Endothelial cell (in vitro differentiated cells): ENCODE measurements at regions not wholly inside any gene's neighbourhood (a gene's known extent, or its start where the extent isn't known, plus 50 kb on each side); places are given as distances from the start of the nearest gene placed in this dataset.

Source experiments
- DNase-seq: peaks from one replicate; pipeline ENCODE4 v3.0.0; 2021; ENCODE audit warnings: low spot score
- H3K27ac Mint-ChIP-seq: one replicate; pipeline ENCODE4 v1.8.0; 2021; ENCODE audit warnings: mixed read lengths, inconsistent platforms; ENCODE audit not compliant: unreplicated experiment
- H3K27me3 Mint-ChIP-seq: one replicate; pipeline ENCODE4 v1.8.0; 2021; ENCODE audit warnings: mild to moderate bottlenecking, moderate library complexity, mixed read lengths, inconsistent platforms; ENCODE audit not compliant: unreplicated experiment
- H3K36me3 Mint-ChIP-seq: one replicate; pipeline ENCODE4 v1.8.0; 2021; ENCODE audit warnings: mild to moderate bottlenecking, low read depth, mixed read lengths, inconsistent platforms; ENCODE audit not compliant: unreplicated experiment
- H3K4me1 Mint-ChIP-seq: one replicate; pipeline ENCODE4 v1.8.0; 2021; ENCODE audit warnings: mild to moderate bottlenecking, mixed read lengths, inconsistent platforms; ENCODE audit not compliant: unreplicated experiment
- H3K4me3 Mint-ChIP-seq: one replicate; pipeline ENCODE4 v1.8.0; 2021; ENCODE audit warnings: mild to moderate bottlenecking, mixed read lengths, inconsistent platforms; ENCODE audit not compliant: unreplicated experiment
- H3K9me3 Mint-ChIP-seq: one replicate; pipeline ENCODE4 v1.8.0; 2021; ENCODE audit warnings: mixed read lengths, inconsistent platforms; ENCODE audit not compliant: unreplicated experiment
- CTCF ChIP-seq: fragments of 200-600 bp; sonication (generic); IDR thresholded peaks from one replicate; pipeline ENCODE4 v1.5.0; 2021; ENCODE audit warnings: antibody characterized with exemption; ENCODE audit not compliant: unreplicated experiment

DNA sequence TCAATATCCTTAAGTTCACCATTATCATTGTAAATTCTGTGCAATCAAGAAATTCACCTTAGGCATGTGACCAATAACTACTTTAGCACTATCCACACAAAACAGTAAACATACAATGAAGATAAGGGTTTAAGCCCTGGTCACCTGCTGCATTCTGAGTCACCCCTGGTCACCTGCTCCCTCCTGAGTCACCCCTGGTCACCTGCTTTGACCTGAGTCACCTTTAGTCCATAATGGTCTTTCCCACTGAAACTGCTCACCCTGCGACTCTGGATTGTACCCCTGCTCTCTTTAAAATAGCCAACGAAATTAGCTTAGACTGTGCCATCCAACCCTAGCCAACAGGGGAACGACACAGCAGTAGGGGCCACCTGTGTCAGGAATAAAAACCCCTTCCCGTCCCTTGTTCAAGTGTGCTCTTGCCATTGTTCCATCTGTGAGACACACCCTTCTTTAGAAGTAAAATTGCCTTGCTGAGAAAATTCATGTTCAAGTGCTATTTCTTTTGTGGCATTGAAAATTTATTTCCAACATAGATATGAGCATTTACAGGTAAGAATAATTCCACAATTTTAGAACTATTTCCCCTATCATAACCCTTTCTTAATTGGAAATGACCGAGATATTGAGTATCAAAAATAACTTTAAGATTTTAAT is 902.8 kb downstream of the DSC3 start:
- no peak for TF ChIP-seq CTCF
- H3K9me3 Mint-ChIP-seq = peaks cover 8% of the 10 kb centered on the region
- H3K27ac Mint-ChIP-seq = no peak overlapping the region
- no peaks in the 10 kb centered on the region for H3K27me3 Mint-ChIP-seq
- H3K4me1 Mint-ChIP-seq = peaks cover 8% of the 10 kb centered on the region
- H3K4me3 Mint-ChIP-seq = no peak overlapping the region
- H3K36me3 Mint-ChIP-seq = no peaks in the 10 kb centered on the region
- DNase-seq = no peak

DNA sequence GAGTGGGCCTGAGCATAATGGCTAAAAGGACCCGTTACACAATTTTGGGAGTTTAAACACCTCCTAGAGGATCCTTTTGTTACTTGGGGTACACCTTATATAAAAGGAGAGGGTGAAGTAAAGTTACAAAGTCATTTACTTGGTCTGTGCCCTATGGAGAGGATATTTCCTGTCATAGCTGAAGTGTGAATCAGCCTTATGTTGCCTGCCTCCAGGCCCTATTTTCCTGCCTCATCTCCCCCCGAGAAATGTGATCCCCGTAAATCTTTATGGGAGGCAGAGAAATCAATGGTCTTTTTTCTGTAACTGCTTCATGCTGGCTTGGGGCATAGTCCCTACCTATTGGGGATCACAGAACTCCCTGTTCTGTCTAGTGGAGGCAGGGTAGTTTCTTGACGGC is 906.6 kb downstream of the DSC3 start:
- H3K9me3 Mint-ChIP-seq = peaks cover 8% of the 10 kb centered on the region
- H3K4me3 Mint-ChIP-seq = no peak overlapping the region
- no peaks in the 10 kb centered on the region for H3K36me3 Mint-ChIP-seq
- no peak overlapping the region for H3K27ac Mint-ChIP-seq
- no peak for DNase-seq
- H3K4me1 Mint-ChIP-seq = no peaks in the 10 kb centered on the region
- TF ChIP-seq CTCF = no peak
- H3K27me3 Mint-ChIP-seq = peaks cover 1% of the 10 kb centered on the region

DNA sequence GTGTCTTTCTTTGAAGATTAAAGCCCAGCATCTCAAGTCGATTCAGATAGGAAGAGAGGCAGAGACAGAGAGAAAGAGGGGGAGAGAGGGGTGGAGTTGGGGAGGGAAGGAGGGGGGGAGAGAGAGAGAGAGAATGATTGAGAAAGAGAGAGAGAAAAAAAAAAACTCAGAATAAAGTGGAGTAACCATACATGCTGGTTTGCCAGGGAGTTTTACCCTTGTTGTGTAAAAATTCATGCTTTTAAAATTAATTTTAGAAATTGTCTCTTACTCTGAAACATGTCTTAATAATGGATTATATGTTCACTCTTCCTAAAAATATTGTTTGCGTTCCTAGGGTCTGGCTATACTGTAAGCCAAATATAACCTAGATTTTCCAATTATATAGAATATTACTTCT is 908.5 kb downstream of the DSC3 start:
- no peak overlapping the region for H3K4me3 Mint-ChIP-seq
- no peak overlapping the region for H3K27ac Mint-ChIP-seq
- DNase-seq = no peak
- H3K4me1 Mint-ChIP-seq = no peaks in the 10 kb centered on the region
- TF ChIP-seq CTCF = no peak
- peaks cover 1% of the 10 kb centered on the region for H3K27me3 Mint-ChIP-seq
- H3K9me3 Mint-ChIP-seq = no peaks in the 10 kb centered on the region
- no peaks in the 10 kb centered on the region for H3K36me3 Mint-ChIP-seq

DNA sequence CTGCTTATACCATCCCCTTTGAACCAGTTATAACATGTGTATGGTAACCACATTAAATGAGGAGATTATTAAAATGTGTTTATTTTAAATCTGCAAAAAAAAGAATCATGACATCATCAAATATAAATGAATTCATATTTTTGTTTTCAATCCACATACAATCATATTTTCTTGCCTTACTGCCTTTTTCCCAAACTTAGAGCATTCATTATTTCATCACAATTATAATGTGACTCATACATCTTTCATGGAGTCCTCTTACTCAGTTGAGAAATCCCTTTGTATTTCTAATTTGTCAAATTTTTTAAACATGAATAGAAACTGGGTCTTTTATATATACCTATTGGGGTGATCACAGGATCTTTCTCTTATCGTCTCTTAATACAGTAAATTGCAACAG is 909.6 kb downstream of the DSC3 start:
- no peak overlapping the region for H3K4me3 Mint-ChIP-seq
- no peak for TF ChIP-seq CTCF
- no peaks in the 10 kb centered on the region for H3K9me3 Mint-ChIP-seq
- DNase-seq = no peak
- no peaks in the 10 kb centered on the region for H3K36me3 Mint-ChIP-seq
- no peak overlapping the region for H3K27ac Mint-ChIP-seq
- no peaks in the 10 kb centered on the region for H3K4me1 Mint-ChIP-seq
- H3K27me3 Mint-ChIP-seq = peaks cover 1% of the 10 kb centered on the region

DNA sequence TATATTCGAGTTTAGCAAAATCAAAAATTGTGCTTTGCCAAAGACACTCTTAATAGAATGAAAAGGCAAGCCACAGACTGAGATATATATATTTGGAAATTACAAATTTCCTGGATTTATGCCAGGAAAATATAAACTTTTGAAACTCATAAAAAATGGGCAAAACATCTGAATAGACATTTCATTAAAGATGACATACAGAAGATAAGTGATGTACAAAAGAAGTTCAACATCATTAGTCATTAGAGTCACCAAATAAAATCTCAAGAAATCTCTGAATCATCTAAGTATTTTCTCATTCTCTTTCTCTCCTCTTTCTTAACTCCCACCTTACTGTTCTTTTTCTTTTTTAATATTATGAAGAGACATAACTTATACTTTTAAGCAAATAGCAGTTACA is 921.1 kb downstream of the DSC3 start:
- H3K4me3 Mint-ChIP-seq = no peak overlapping the region
- no peaks in the 10 kb centered on the region for H3K27me3 Mint-ChIP-seq
- H3K9me3 Mint-ChIP-seq = no peaks in the 10 kb centered on the region
- DNase-seq = no peak
- no peak overlapping the region for H3K27ac Mint-ChIP-seq
- H3K36me3 Mint-ChIP-seq = no peaks in the 10 kb centered on the region
- H3K4me1 Mint-ChIP-seq = no peaks in the 10 kb centered on the region
- TF ChIP-seq CTCF = no peak
